Trophoblast cell (in vitro differentiated cells and primary cell): ENCODE measurements at regions not wholly inside any gene's neighbourhood (a gene's known extent, or its start where the extent isn't known, plus 50 kb on each side); places are given as distances from the start of the nearest gene placed in this dataset.

ENCODE experiments used
- DNase-seq, 2 donors: peaks; one replicate each; pipeline ENCODE4 v3.0.0-alpha.2; 2016
- H2AFZ ChIP-seq: 2 replicates; pipeline ENCODE4 v1.6.1; 2013; ENCODE audit warnings: low read length, moderate library complexity, mild to moderate bottlenecking; ENCODE audit not compliant: insufficient read depth, poor library complexity
- H2AK5ac ChIP-seq: 2 replicates; pipeline ENCODE4 v1.6.1; 2013; ENCODE audit warnings: mild to moderate bottlenecking, low read length
- H2BK120ac ChIP-seq: 2 replicates; pipeline ENCODE4 v1.6.1; 2013; ENCODE audit warnings: low read length, mild to moderate bottlenecking, moderate library complexity; ENCODE audit not compliant: insufficient read depth, poor library complexity
- H2BK12ac ChIP-seq: 2 replicates; pipeline ENCODE4 v1.6.1; 2013; ENCODE audit warnings: mild to moderate bottlenecking, low read length, moderate library complexity
- H2BK5ac ChIP-seq: 2 replicates; pipeline ENCODE4 v1.6.1; 2013; ENCODE audit warnings: low read length, low read depth, moderate library complexity, mild to moderate bottlenecking; ENCODE audit not compliant: poor library complexity
- H3K14ac ChIP-seq: 2 replicates; pipeline ENCODE4 v1.6.1; 2013; ENCODE audit warnings: mild to moderate bottlenecking, low read length
- H3K18ac ChIP-seq: 2 replicates; pipeline ENCODE4 v1.6.1; 2013; ENCODE audit warnings: mild to moderate bottlenecking, low read length
- H3K23ac ChIP-seq: 2 replicates; pipeline ENCODE4 v1.6.1; 2013; ENCODE audit warnings: low read length
- H3K27ac ChIP-seq: 2 replicates; pipeline ENCODE4 v1.5.1; 2013; ENCODE audit warnings: low read depth, mild to moderate bottlenecking, inconsistent platforms, low read length, moderate library complexity
- H3K27me3 ChIP-seq: 2 replicates; pipeline ENCODE4 v1.6.1; 2013; ENCODE audit warnings: inconsistent platforms, mild to moderate bottlenecking, low read length, moderate library complexity; ENCODE audit not compliant: insufficient read depth
- H3K36me3 ChIP-seq, 2 experiments: 1 replicate in 1 of 2; 2 replicates in 1 of 2; pipeline ENCODE4 v1.6.1; 2013; ENCODE audit warnings: low read length in 2 of 2, mild to moderate bottlenecking in 2 of 2, moderate library complexity in 1 of 2; ENCODE audit not compliant: insufficient read depth in 2 of 2, control insufficient read depth in 1 of 2
- H3K4ac ChIP-seq: 2 replicates; pipeline ENCODE4 v1.6.1; 2013; ENCODE audit warnings: low read depth, mild to moderate bottlenecking, low read length, moderate library complexity
- H3K4me1 ChIP-seq, 2 experiments: 1 replicate in 1 of 2; 2 replicates in 1 of 2; pipeline ENCODE4 v1.6.1; 2013; ENCODE audit warnings: low read length in 2 of 2, mild to moderate bottlenecking in 2 of 2, moderate library complexity in 1 of 2; ENCODE audit not compliant: insufficient read depth in 2 of 2, control insufficient read depth in 1 of 2
- H3K4me2 ChIP-seq: 2 replicates; pipeline ENCODE4 v1.6.1; 2013; ENCODE audit warnings: inconsistent platforms, mild to moderate bottlenecking, low read length, moderate library complexity
- H3K4me3 ChIP-seq: 2 replicates; pipeline ENCODE4 v1.5.1; 2013; ENCODE audit warnings: mild to moderate bottlenecking, low read depth, low read length, inconsistent platforms
- H3K79me1 ChIP-seq: one replicate; pipeline ENCODE4 v1.6.1; 2013; ENCODE audit warnings: low read length
- H3K79me2 ChIP-seq: 2 replicates; pipeline ENCODE4 v1.6.1; 2013; ENCODE audit warnings: low read length, mild to moderate bottlenecking; ENCODE audit not compliant: control insufficient read depth, insufficient read depth, poor library complexity
- H3K9ac ChIP-seq: 2 replicates; pipeline ENCODE4 v1.6.1; 2013; ENCODE audit warnings: mild to moderate bottlenecking, low read length
- H3K9me3 ChIP-seq: 2 replicates; pipeline ENCODE4 v1.6.1; 2013; ENCODE audit warnings: low read depth, mild to moderate bottlenecking, control low read depth, inconsistent platforms, low read length; ENCODE audit not compliant: insufficient read depth
- H4K12ac ChIP-seq: 2 replicates; pipeline ENCODE4 v1.6.1; 2013; ENCODE audit warnings: low read depth, mild to moderate bottlenecking, low read length, moderate library complexity
- H4K8ac ChIP-seq: 2 replicates; pipeline ENCODE4 v1.6.1; 2013; ENCODE audit warnings: low read depth, mild to moderate bottlenecking, low read length, moderate library complexity
- H4K91ac ChIP-seq: one replicate; pipeline ENCODE4 v1.6.1; 2013; ENCODE audit warnings: low read depth, mild to moderate bottlenecking, low read length, moderate library complexity
- WGBS: extraction: QIAGEN DNeasy Blood & Tissue Kit; methylation state at CpG from one replicate; pipeline ENCODE4 v1.1.7; 2013; ENCODE audit warnings: missing lambda C conversion rate; ENCODE audit not compliant: insufficient read length, insufficient coverage; ENCODE audit errors: extremely low coverage; 5-methylcytosine and 5-hydroxymethylcytosine counted together

GRCh38 chrX:109199726-109200125, 282.2 kb downstream of the GUCY2F start:
- Histone ChIP-seq H3K79me2 (no peaks in the 10 kb centered on the region), H2BK12ac (no peak overlapping the region), H4K91ac (no peak overlapping the region), H3K27ac (no peak overlapping the region), H3K23ac (no peak overlapping the region), H3K4me2 (no peak overlapping the region), H3K9ac (no peak overlapping the region), H3K4me1 (no peaks in the 10 kb centered on the region), H2BK120ac (no peak overlapping the region), H3K27me3 (no peaks in the 10 kb centered on the region), H4K12ac (no peak overlapping the region), H2AFZ (no peak overlapping the region), H2AK5ac (no peak overlapping the region), H3K4ac (no peak overlapping the region), H3K79me1 (no peaks in the 10 kb centered on the region), H3K14ac (no peak overlapping the region), H3K36me3 (no peaks in the 10 kb centered on the region), H2BK5ac (no peak overlapping the region), H3K18ac (no peak overlapping the region), H3K9me3 (no peaks in the 10 kb centered on the region), H3K4me3 (no peak overlapping the region), H4K8ac (no peak overlapping the region)
- no CpG with 5 or more reads among the region's 2 CpGs for WGBS
- DNase-seq, result no peak

GRCh38 chrX:109190542-109190941, 291.3 kb downstream of the GUCY2F start:
- Histone ChIP-seq H3K27ac (no peak overlapping the region), H3K14ac (no peak overlapping the region), H4K91ac (no peak overlapping the region), H3K9ac (no peak overlapping the region), H3K4me3 (no peak overlapping the region), H3K36me3 (no peaks in the 10 kb centered on the region), H3K23ac (no peak overlapping the region), H2BK120ac (no peak overlapping the region), H2BK12ac (no peak overlapping the region), H2AK5ac (no peak overlapping the region), H3K4me2 (no peak overlapping the region), H3K9me3 (no peaks in the 10 kb centered on the region), H3K4ac (no peak overlapping the region), H3K4me1 (no peaks in the 10 kb centered on the region), H2BK5ac (no peak overlapping the region), H3K18ac (no peak overlapping the region), H4K12ac (no peak overlapping the region), H3K79me2 (no peaks in the 10 kb centered on the region), H3K27me3 (no peaks in the 10 kb centered on the region), H4K8ac (no peak overlapping the region), H2AFZ (no peak overlapping the region), H3K79me1 (no peaks in the 10 kb centered on the region)
- no CpG with 5 or more reads among the region's 1 CpG for WGBS
- DNase-seq, result no peak

- Histone ChIP-seq H3K9ac (no peak overlapping the region), H3K18ac (no peak overlapping the region), H3K79me2 (no peaks in the 10 kb centered on the region), H3K27ac (no peak overlapping the region), H3K36me3 (no peaks in the 10 kb centered on the region), H4K91ac (no peak overlapping the region), H2BK5ac (no peak overlapping the region), H3K4me1 (no peaks in the 10 kb centered on the region), H2BK12ac (no peak overlapping the region), H4K12ac (no peak overlapping the region), H3K27me3 (no peaks in the 10 kb centered on the region), H3K23ac (no peak overlapping the region), H2BK120ac (no peak overlapping the region), H3K14ac (no peak overlapping the region), H3K4ac (no peak overlapping the region), H2AFZ (no peak overlapping the region), H3K4me3 (no peak overlapping the region), H2AK5ac (no peak overlapping the region), H3K4me2 (no peak overlapping the region), H4K8ac (no peak overlapping the region), H3K79me1 (no peaks in the 10 kb centered on the region), H3K9me3 (no peaks in the 10 kb centered on the region)
- WGBS, result no CpG with 5 or more reads among the region's 2 CpGs
- DNase-seq, result no peak
Measured at GRCh38 chrX:109187473-109188168, 294.3 kb downstream of the GUCY2F start.

- no peak for DNase-seq
- Histone ChIP-seq H2BK5ac (no peak overlapping the region), H3K23ac (no peak overlapping the region), H3K36me3 (no peaks in the 10 kb centered on the region), H3K14ac (no peak overlapping the region), H3K9me3 (no peaks in the 10 kb centered on the region), H2BK120ac (no peak overlapping the region), H2BK12ac (no peak overlapping the region), H3K4me1 (no peaks in the 10 kb centered on the region), H3K9ac (no peak overlapping the region), H4K91ac (no peak overlapping the region), H3K4ac (no peak overlapping the region), H4K12ac (no peak overlapping the region), H2AFZ (no peak overlapping the region), H3K4me2 (no peak overlapping the region), H3K27ac (no peak overlapping the region), H4K8ac (no peak overlapping the region), H3K79me1 (no peaks in the 10 kb centered on the region), H3K27me3 (no peaks in the 10 kb centered on the region), H3K79me2 (no peaks in the 10 kb centered on the region), H3K4me3 (no peak overlapping the region), H3K18ac (no peak overlapping the region), H2AK5ac (no peak overlapping the region)
- no CpG with 5 or more reads among the region's 4 CpGs for WGBS
Measured at GRCh38 chrX:109186939-109187338, 294.9 kb downstream of the GUCY2F start.
